ENCODE measurements at regions not wholly inside any gene's neighbourhood (a gene's known extent, or its start where the extent isn't known, plus 50 kb on each side); places are given as distances from the start of the nearest gene placed in this dataset.

- no peak for DNase-seq
These were observed 470.4 kb downstream of the ZSWIM6 start for GRCh38 chr5:61802456-61802855.

GRCh38 chr5:61805101-61805500 lies 473.0 kb downstream of the ZSWIM6 start:
- no peak for DNase-seq

GRCh38 chr5:61806491-61807020 lies 474.5 kb downstream of the ZSWIM6 start:
- DNase-seq, result no peak

GRCh38 chr5:61808091-61808490 lies 476.0 kb downstream of the ZSWIM6 start:
- DNase-seq, result no peak

GRCh38 chr5:61808909-61809308 lies 476.9 kb downstream of the ZSWIM6 start:
- DNase-seq, result no peak

- no peak for DNase-seq
These were observed 477.6 kb downstream of the ZSWIM6 start for GRCh38 chr5:61809651-61810050.

- DNase-seq, result no peak
These were observed 479.0 kb downstream of the ZSWIM6 start for GRCh38 chr5:61811052-61811451.

GRCh38 chr5:61813361-61813760 lies 481.3 kb downstream of the ZSWIM6 start:
- no peak for DNase-seq

GRCh38 chr5:61815339-61815738 lies 483.3 kb downstream of the ZSWIM6 start:
- DNase-seq, result no peak

- no peak for DNase-seq
These were observed 484.1 kb downstream of the ZSWIM6 start for GRCh38 chr5:61816146-61816545.

- no peak for DNase-seq
These were observed 484.8 kb downstream of the ZSWIM6 start for GRCh38 chr5:61816585-61817450.

GRCh38 chr5:61817472-61818326 lies 485.6 kb downstream of the ZSWIM6 start:
- no peak for DNase-seq

GRCh38 chr5:61820836-61821235 lies 485.2 kb upstream of the KIF2A start:
- DNase-seq, result no peak

- no peak for DNase-seq
These were observed 484.4 kb upstream of the KIF2A start for GRCh38 chr5:61821561-61821960.

GRCh38 chr5:61822584-61822983 lies 483.4 kb upstream of the KIF2A start:
- no peak for DNase-seq

GRCh38 chr5:61823065-61823464 lies 482.9 kb upstream of the KIF2A start:
- no peak for DNase-seq

- DNase-seq, result no peak
These were observed 482.2 kb upstream of the KIF2A start for GRCh38 chr5:61823781-61824180.

GRCh38 chr5:61824396-61824795 lies 481.6 kb upstream of the KIF2A start:
- no peak for DNase-seq

- no peak for DNase-seq
These were observed 478.5 kb upstream of the KIF2A start for GRCh38 chr5:61827445-61827975.

GRCh38 chr5:61828856-61829255 lies 477.1 kb upstream of the KIF2A start:
- no peak for DNase-seq

- DNase-seq, result no peak
These were observed 474.3 kb upstream of the KIF2A start for GRCh38 chr5:61831736-61832135.

GRCh38 chr5:61837788-61838187 lies 468.2 kb upstream of the KIF2A start:
- no peak for DNase-seq

- no peak for DNase-seq
These were observed 465.6 kb upstream of the KIF2A start for GRCh38 chr5:61840361-61840760.
